Breast epithelium (tissue), 3 donors: ENCODE measurements at regions not wholly inside any gene's neighbourhood (a gene's known extent, or its start where the extent isn't known, plus 50 kb on each side); places are given as distances from the start of the nearest gene placed in this dataset.

Experiments
- POLR2A ChIP-seq: fragments of 450-650 bp; IDR thresholded peaks from one replicate; pipeline ENCODE4 v1.6.1; 2016; ENCODE audit warnings: antibody characterized with exemption, mild to moderate bottlenecking, moderate library complexity
- POLR2AphosphoS5 ChIP-seq, 3 donors: sonication (generic); formaldehyde crosslinking; IDR thresholded peaks; one replicate each; pipeline ENCODE4 v1.6.1; 2017; ENCODE audit warnings: antibody characterized with exemption in 3 of 3
- TF ChIP-seq, protein P1 (sequence below), 3 donors: fragments of 450-650 bp; IDR thresholded peaks; one replicate each; pipeline ENCODE4 v1.5.1; 2016 to 2017; ENCODE audit warnings: antibody characterized with exemption in 3 of 3, mild to moderate bottlenecking in 3 of 3, moderate library complexity in 3 of 3

- TF ChIP-seq, protein P1, sequence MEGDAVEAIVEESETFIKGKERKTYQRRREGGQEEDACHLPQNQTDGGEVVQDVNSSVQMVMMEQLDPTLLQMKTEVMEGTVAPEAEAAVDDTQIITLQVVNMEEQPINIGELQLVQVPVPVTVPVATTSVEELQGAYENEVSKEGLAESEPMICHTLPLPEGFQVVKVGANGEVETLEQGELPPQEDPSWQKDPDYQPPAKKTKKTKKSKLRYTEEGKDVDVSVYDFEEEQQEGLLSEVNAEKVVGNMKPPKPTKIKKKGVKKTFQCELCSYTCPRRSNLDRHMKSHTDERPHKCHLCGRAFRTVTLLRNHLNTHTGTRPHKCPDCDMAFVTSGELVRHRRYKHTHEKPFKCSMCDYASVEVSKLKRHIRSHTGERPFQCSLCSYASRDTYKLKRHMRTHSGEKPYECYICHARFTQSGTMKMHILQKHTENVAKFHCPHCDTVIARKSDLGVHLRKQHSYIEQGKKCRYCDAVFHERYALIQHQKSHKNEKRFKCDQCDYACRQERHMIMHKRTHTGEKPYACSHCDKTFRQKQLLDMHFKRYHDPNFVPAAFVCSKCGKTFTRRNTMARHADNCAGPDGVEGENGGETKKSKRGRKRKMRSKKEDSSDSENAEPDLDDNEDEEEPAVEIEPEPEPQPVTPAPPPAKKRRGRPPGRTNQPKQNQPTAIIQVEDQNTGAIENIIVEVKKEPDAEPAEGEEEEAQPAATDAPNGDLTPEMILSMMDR (IDR thresholded peaks at IDR 0.05): no peak
- TF ChIP-seq POLR2AphosphoS5 (IDR thresholded peaks at IDR 0.05) (no peak), POLR2A (no peak)
These were observed 156.4 kb upstream of the B3GALT2 start for GRCh38 chr1:193342811-193343210.
